GM23338 (cell line): ENCODE measurements at regions not wholly inside any gene's neighbourhood (a gene's known extent, or its start where the extent isn't known, plus 50 kb on each side); places are given as distances from the start of the nearest gene placed in this dataset.
A peak's percentile ranks its signal among the peaks of the same experiment; 100 is the strongest.

ENCODE experiments used
- ATAC-seq: fragments of 200-7000 bp; cut with Tn5 transposase; 3 replicates; pipeline ENCODE4 v1.9.1; 2020
- DNase-seq: peaks from one replicate; pipeline ENCODE4 v3.0.0-alpha.2; 2015; ENCODE audit warnings: low spot score
- H2AFZ ChIP-seq: fragments of 200-600 bp; sonication (generic); 2 replicates; pipeline ENCODE4 v1.8.0; 2016; ENCODE audit warnings: antibody characterized with exemption, mild to moderate bottlenecking, moderate library complexity
- H3F3A ChIP-seq: fragments of 200-600 bp; sonication (generic); replicated peaks from 2 replicates; pipeline ENCODE4 v1.8.0; 2017; ENCODE audit warnings: antibody characterized with exemption, mixed run types, low read depth
- H3K27ac ChIP-seq: fragments of 200-600 bp; sonication (generic); 2 replicates; pipeline ENCODE4 v1.6.1; 2016; ENCODE audit warnings: low read depth
- H3K27me3 ChIP-seq: fragments of 200-600 bp; sonication (generic); 2 replicates; pipeline ENCODE4 v1.8.0; 2016; ENCODE audit warnings: mild to moderate bottlenecking, mixed run types, moderate library complexity; ENCODE audit not compliant: insufficient read depth
- H3K36me3 ChIP-seq: fragments of 200-600 bp; sonication (generic); 2 replicates; pipeline ENCODE4 v1.8.0; 2016; ENCODE audit warnings: mild to moderate bottlenecking; ENCODE audit not compliant: insufficient read depth
- H3K4me1 ChIP-seq: fragments of 200-600 bp; sonication (generic); 2 replicates; pipeline ENCODE4 v1.8.0; 2016; ENCODE audit warnings: mild to moderate bottlenecking, moderate library complexity; ENCODE audit not compliant: insufficient read depth
- H3K4me2 ChIP-seq: fragments of 200-600 bp; sonication (generic); 2 replicates; pipeline ENCODE4 v1.7.1; 2017; ENCODE audit warnings: mixed run types
- H3K4me3 ChIP-seq: fragments of 200-600 bp; sonication (generic); 2 replicates; pipeline ENCODE4 v1.6.1; 2016; ENCODE audit warnings: mixed run types
- H3K79me2 ChIP-seq: fragments of 200-600 bp; sonication (generic); replicated peaks from 2 replicates; pipeline ENCODE4 v1.8.0; 2017; ENCODE audit warnings: mild to moderate bottlenecking; ENCODE audit not compliant: insufficient read depth
- H3K9me2 ChIP-seq: fragments of 200-600 bp; sonication (generic); 2 replicates; pipeline ENCODE4 v1.8.0; 2017; ENCODE audit not compliant: insufficient read depth
- H4K20me1 ChIP-seq: fragments of 200-600 bp; sonication (generic); replicated peaks from 2 replicates; pipeline ENCODE4 v1.8.0; 2017; ENCODE audit warnings: mild to moderate bottlenecking; ENCODE audit not compliant: insufficient read depth
- H3K27ac Mint-ChIP-seq: 2 replicates; pipeline ENCODE4 v1.8.0; 2020; ENCODE audit warnings: inconsistent platforms, mild to moderate bottlenecking, moderate library complexity, mixed read lengths
- H3K27me3 Mint-ChIP-seq: 3 replicates; pipeline ENCODE4 v1.8.0; 2022; ENCODE audit warnings: low read depth, mild to moderate bottlenecking, moderate library complexity, mixed read lengths, inconsistent platforms; ENCODE audit not compliant: insufficient read depth, poor library complexity
- H3K36me3 Mint-ChIP-seq: 3 replicates; pipeline ENCODE4 v1.8.0; 2021; ENCODE audit warnings: low read depth, mild to moderate bottlenecking, inconsistent platforms, moderate library complexity, mixed read lengths
- H3K4me1 Mint-ChIP-seq: 3 replicates; pipeline ENCODE4 v1.8.0; 2020; ENCODE audit warnings: mild to moderate bottlenecking, inconsistent platforms, mixed read lengths
- H3K4me3 Mint-ChIP-seq: 3 replicates; pipeline ENCODE4 v1.8.0; 2021; ENCODE audit warnings: moderate library complexity, mild to moderate bottlenecking, inconsistent platforms, mixed read lengths
- H3K9me3 Mint-ChIP-seq: 3 replicates; pipeline ENCODE4 v1.8.0; 2020; ENCODE audit warnings: moderate library complexity, mild to moderate bottlenecking, inconsistent platforms, mixed read lengths
- CREB1 ChIP-seq: fragments of 250-450 bp; sonication (Bioruptor Pico); IDR thresholded peaks from 2 replicates; pipeline ENCODE4 v1.5.0; 2020; ENCODE audit warnings: low read depth, mild to moderate bottlenecking, moderate library complexity
- CTCF ChIP-seq, 2 experiments: fragments of 200-600 bp in 1 of 2; sonication (generic) in 1 of 2; conservative IDR thresholded peaks; 2 replicates each; pipeline versions ENCODE4 v1.5.1 to v1.6.1; 2016 to 2017; ENCODE audit warnings: antibody characterized with exemption in 2 of 2, low read depth in 2 of 2, mild to moderate bottlenecking in 2 of 2, moderate library complexity in 1 of 2
- EZH2 ChIP-seq: fragments of 200-600 bp; sonication (generic); IDR thresholded peaks from one replicate; pipeline ENCODE4 v1.8.0; 2017; ENCODE audit warnings: antibody characterized with exemption, mild to moderate bottlenecking, low read depth; ENCODE audit not compliant: unreplicated experiment
- POLR2AphosphoS5 ChIP-seq: IDR thresholded peaks from 2 replicates; pipeline ENCODE4 v1.6.1; 2016; ENCODE audit warnings: antibody characterized with exemption, low read depth

- H3K79me2 ChIP-seq, result no peaks in the 10 kb centered on the region
- Mint-ChIP-seq H3K9me3 (no peaks in the 10 kb centered on the region; the same call in 2 of the 3 replicates), H3K4me3 (no peak overlapping the region), H3K4me1 (no peaks in the 10 kb centered on the region), H3K36me3 (no peaks in the 10 kb centered on the region), H3K27ac (no peak overlapping the region), H3K27me3 (peaks cover 2% of the 10 kb centered on the region)
- H3K4me3 ChIP-seq, result no peak overlapping the region
- H3K27ac ChIP-seq, result no peak overlapping the region
- DNase-seq (no peak), ATAC-seq (no peak)
- no peaks in the 10 kb centered on the region for H3K4me1 ChIP-seq
- H3K36me3 ChIP-seq, result no peaks in the 10 kb centered on the region
- no peaks in the 10 kb centered on the region; the same call in 1 of the 2 replicates for H3K9me2 ChIP-seq
- no peaks in the 10 kb centered on the region for H4K20me1 ChIP-seq
- no peak overlapping the region for H2AFZ ChIP-seq
- H3F3A ChIP-seq, result no peaks in the 10 kb centered on the region
- no peak overlapping the region for H3K4me2 ChIP-seq
- H3K27me3 ChIP-seq, result no peaks in the 10 kb centered on the region
- TF ChIP-seq CREB1 (CRISPR knock-in tag) (no peak), EZH2 (no peak), CTCF (conservative IDR thresholded peaks at IDR 0.05; ENCODE audit: low read depth in 2 of 2) (no peak)
These were observed 947.9 kb upstream of the CHORDC1 start for GRCh38 chr11:91170711-91171110.

GRCh38 chr11:91164452-91164822 is 941.6 kb upstream of the CHORDC1 start:
- Histone ChIP-seq H2AFZ (peak overlapping the region; percentile 48; the same call in 1 of the 2 replicates), H4K20me1 (no peaks in the 10 kb centered on the region), H3K4me2 (no peak overlapping the region), H3F3A (no peaks in the 10 kb centered on the region), H3K4me3 (no peak overlapping the region), H3K27ac (no peak overlapping the region), H3K36me3 (no peaks in the 10 kb centered on the region), H3K79me2 (no peaks in the 10 kb centered on the region), H3K4me1 (no peaks in the 10 kb centered on the region), H3K9me2 (no peaks in the 10 kb centered on the region), H3K27me3 (no peaks in the 10 kb centered on the region)
- no peak overlapping the region for H3K27ac Mint-ChIP-seq
- ATAC-seq (no peak), DNase-seq (no peak)
- H3K4me3 Mint-ChIP-seq, result no peak overlapping the region
- no peak for TF ChIP-seq CTCF (conservative IDR thresholded peaks at IDR 0.05; ENCODE audit: low read depth in 2 of 2)
- TF ChIP-seq POLR2AphosphoS5, result no peak
- H3K36me3 Mint-ChIP-seq, result no peaks in the 10 kb centered on the region
- no peaks in the 10 kb centered on the region for H3K9me3 Mint-ChIP-seq
- H3K27me3 Mint-ChIP-seq, result peaks cover 2% of the 10 kb centered on the region
- H3K4me1 Mint-ChIP-seq, result no peaks in the 10 kb centered on the region
